HepG2 (cell line): ENCODE measurements at regions not wholly inside any gene's neighbourhood (a gene's known extent, or its start where the extent isn't known, plus 50 kb on each side); places are given as distances from the start of the nearest gene placed in this dataset.

Experiments
- ATAC-seq: fragments of 200-7000 bp; cut with Tn5 transposase; 3 replicates; pipeline ENCODE4 v1.9.1; 2020; ENCODE audit warnings: mild to moderate bottlenecking, moderate library complexity
- BruUV-seq: library from RNA; stranded (reverse); fragments of 400-500 nt; replicated peaks from 2 replicates; lab custom pipeline; 2021; lab: Mats Ljungman, UMichigan
- CTCF ChIA-PET: fragments of 300-600 bp; formaldehyde crosslinking; extraction: SDS; loops from one replicate; lab custom pipeline; 2021; ENCODE audit warnings: low total read pairs, inconsistent platforms, low intra/inter-chr PET ratio; lab: Yijun Ruan, JAX
- POLR2A ChIA-PET: fragments of 350-600 bp; sonication (Branson Sonifier 250); formaldehyde crosslinking; loops from one replicate; lab custom pipeline; 2020; ENCODE audit warnings: antibody characterized with exemption, inconsistent platforms; lab: Yijun Ruan, JAX
- DNase-seq: peaks from one replicate; pipeline ENCODE4 v3.0.0-alpha.2; 2015; ENCODE audit warnings: low spot score
- FAIRE-seq: peaks from 3 replicates; lab custom pipeline; 2011; peaks lifted over from hg19 to GRCh38; lab: Jason Lieb, UNC
- H2AFZ ChIP-seq: one replicate; pipeline ENCODE4 v1.6.1; 2011; ENCODE audit warnings: low read length, inconsistent platforms
- H3K27ac ChIP-seq: fragments of 300-600 bp; 3 replicates; pipeline ENCODE4 v1.8.0; 2011; ENCODE audit warnings: mixed run types, mild to moderate bottlenecking, mixed read lengths, low read length, inconsistent platforms; ENCODE audit not compliant: insufficient read depth; ENCODE audit errors: extremely low read length
- H3K27me3 ChIP-seq, 2 experiments: fragments of 200-600 bp in 1 of 2; 2 replicates in 1 of 2; 3 replicates in 1 of 2; pipeline versions ENCODE4 v1.6.0 to v1.8.0; 2011; ENCODE audit warnings: low read length in 2 of 2, mild to moderate bottlenecking in 2 of 2, moderate library complexity in 2 of 2, inconsistent platforms in 1 of 2; ENCODE audit not compliant: insufficient read depth in 2 of 2, control insufficient read depth in 1 of 2
- H3K36me3 ChIP-seq, 2 experiments: fragments of 200-600 bp in 1 of 2; replicated peaks in 1 of 2; 2 replicates in 1 of 2; 3 replicates in 1 of 2; pipeline versions ENCODE4 v1.5.1 to v1.8.0; 2011; ENCODE audit warnings: low read length in 2 of 2, inconsistent platforms in 1 of 2; ENCODE audit not compliant: insufficient read depth in 2 of 2, control insufficient read depth in 1 of 2
- H3K4me1 ChIP-seq: 2 replicates; pipeline ENCODE4 v1.5.1; 2012; ENCODE audit warnings: low read length, inconsistent platforms; ENCODE audit not compliant: insufficient read depth
- H3K4me2 ChIP-seq: 2 replicates; pipeline ENCODE4 v1.6.0; 2011; ENCODE audit warnings: low read depth, low read length, inconsistent platforms
- H3K4me3 ChIP-seq, 3 experiments: fragments of 200-600 bp in 1 of 3; sonication (generic), shearing (Covaris generic) in 1 of 3; replicated peaks in 1 of 3; 2 replicates each; pipeline ENCODE4 v1.5.1; 2011 to 2016; ENCODE audit warnings: low read length in 3 of 3, inconsistent platforms in 2 of 3, low read depth in 2 of 3, mild to moderate bottlenecking in 2 of 3, control low read depth in 1 of 3, mixed read lengths in 1 of 3; ENCODE audit not compliant: insufficient read depth in 1 of 3
- H3K79me2 ChIP-seq: one replicate; pipeline ENCODE4 v1.6.1; 2011; ENCODE audit warnings: low read length, inconsistent platforms; ENCODE audit not compliant: insufficient read depth
- H3K9ac ChIP-seq: 2 replicates; pipeline ENCODE4 v1.6.0; 2011; ENCODE audit warnings: mild to moderate bottlenecking, low read depth, low read length, inconsistent platforms; ENCODE audit not compliant: insufficient read depth
- H3K9me3 ChIP-seq: 2 replicates; pipeline ENCODE4 v1.5.1; 2012; ENCODE audit warnings: mild to moderate bottlenecking, low read length
- H4K20me1 ChIP-seq: 2 replicates; pipeline ENCODE4 v1.6.0; 2011; ENCODE audit warnings: inconsistent platforms, mild to moderate bottlenecking, low read length, moderate library complexity; ENCODE audit not compliant: insufficient read depth
- AFF4 ChIP-seq: sonication (generic); formaldehyde crosslinking; IDR thresholded peaks from 2 replicates; pipeline ENCODE4 v1.4.0; 2020; ENCODE audit warnings: missing genetic modification reagents
- AGO2 ChIP-seq: fragments of 200-400 bp; formaldehyde crosslinking; optimal IDR thresholded peaks from 2 replicates; pipeline ENCODE3; 2017; ENCODE audit warnings: mild to moderate bottlenecking, low read depth, low read length, moderate library complexity
- ARID5B ChIP-seq: IDR thresholded peaks from 2 replicates; pipeline ENCODE4 v1.4.0; 2020; ENCODE audit warnings: mild to moderate bottlenecking, missing genetic modification reagents
- ARNT2 ChIP-seq: sonication (generic); formaldehyde crosslinking; IDR thresholded peaks from 2 replicates; pipeline ENCODE4 v1.8.0; 2022; ENCODE audit warnings: mild to moderate bottlenecking, low read depth, missing genetic modification reagents, moderate library complexity
- KLF12 ChIP-seq: sonication (generic); formaldehyde crosslinking; IDR thresholded peaks from 2 replicates; pipeline ENCODE4 v1.4.0; 2020; ENCODE audit warnings: missing genetic modification reagents, borderline replicate concordance
- U2AF1 ChIP-seq: fragments of 200-400 bp; formaldehyde crosslinking; optimal IDR thresholded peaks from 2 replicates; pipeline ENCODE3; 2017; ENCODE audit warnings: mild to moderate bottlenecking, low read depth, low read length
- YEATS2 ChIP-seq: sonication (generic); formaldehyde crosslinking; IDR thresholded peaks from 2 replicates; pipeline ENCODE4 v1.4.0; 2020; ENCODE audit warnings: missing genetic modification reagents, borderline replicate concordance
- ZNF354B ChIP-seq: sonication (generic); formaldehyde crosslinking; IDR thresholded peaks from 2 replicates; pipeline ENCODE4 v1.8.0; 2022; ENCODE audit warnings: mild to moderate bottlenecking, missing genetic modification reagents
- ZNF629 ChIP-seq: sonication (generic); formaldehyde crosslinking; conservative IDR thresholded peaks from 2 replicates; pipeline ENCODE4 v1.5.0; 2020; ENCODE audit warnings: missing genetic modification reagents
- in situ Hi-C: cut with HindIII; loops from 2 replicates; pipeline ENCODE4 v1.10.0; 2017; ENCODE audit warnings: low pct_unique_long_range_greater_than_20kb; ENCODE audit not compliant: extremely low pct_ligation_motif_present
- intact Hi-C: fragments of 100-400 bp; cut with micrococcal nuclease; formaldehyde crosslinking; loops from one replicate; pipeline ENCODE4 v1.10.0; 2022; ENCODE audit not compliant: unreplicated experiment
- TF ChIP-seq, protein P1 (sequence below): sonication (generic); formaldehyde crosslinking; IDR thresholded peaks from 2 replicates; pipeline ENCODE4 v1.5.0; 2020; ENCODE audit warnings: mild to moderate bottlenecking, missing genetic modification reagents
- TF ChIP-seq, protein P2 (sequence below): sonication (generic); formaldehyde crosslinking; IDR thresholded peaks from 2 replicates; pipeline ENCODE4 v1.9.0; 2022; ENCODE audit warnings: missing genetic modification reagents, mild to moderate bottlenecking, borderline replicate concordance

DNA sequence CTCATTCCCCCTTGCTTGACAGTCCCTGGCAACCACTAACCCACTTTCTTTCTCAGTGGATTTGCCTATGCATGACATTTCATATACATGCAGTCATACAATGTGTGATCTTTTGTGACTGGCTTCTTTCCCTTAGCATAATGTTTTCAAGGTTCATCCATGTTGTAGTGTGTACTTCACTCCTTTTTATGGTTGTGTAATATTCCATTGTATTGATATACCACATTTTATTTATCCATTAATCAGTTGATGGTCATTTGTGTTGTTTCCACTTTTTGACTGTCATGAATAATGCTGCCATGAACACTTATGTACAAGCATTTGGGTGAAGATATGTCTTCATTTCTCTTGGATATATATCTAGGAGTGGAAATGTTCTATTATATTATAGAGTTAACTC, 127.7 kb upstream of the GRIK3 start:
- no peak for ATAC-seq
- FAIRE-seq, result no peak
- DNase-seq, result no peak
- Histone ChIP-seq H3K4me3 (no peak overlapping the region), H4K20me1 (no peaks in the 10 kb centered on the region), H3K9me3 (no peaks in the 10 kb centered on the region), H3K79me2 (no peaks in the 10 kb centered on the region), H3K9ac (no peak overlapping the region), H2AFZ (no peak overlapping the region), H3K4me2 (no peak overlapping the region), H3K4me1 (no peaks in the 10 kb centered on the region), H3K27ac (no peak overlapping the region), H3K27me3 (no peaks in the 10 kb centered on the region), H3K36me3 (no peaks in the 10 kb centered on the region)
- intact Hi-C loops (no loop called here), in situ Hi-C loops (no loop called here)
- ChIA-PET CTCF (no interaction called here), POLR2A (no interaction called here)
- BruUV-seq, result no TSS peak
- TF ChIP-seq, protein P1, sequence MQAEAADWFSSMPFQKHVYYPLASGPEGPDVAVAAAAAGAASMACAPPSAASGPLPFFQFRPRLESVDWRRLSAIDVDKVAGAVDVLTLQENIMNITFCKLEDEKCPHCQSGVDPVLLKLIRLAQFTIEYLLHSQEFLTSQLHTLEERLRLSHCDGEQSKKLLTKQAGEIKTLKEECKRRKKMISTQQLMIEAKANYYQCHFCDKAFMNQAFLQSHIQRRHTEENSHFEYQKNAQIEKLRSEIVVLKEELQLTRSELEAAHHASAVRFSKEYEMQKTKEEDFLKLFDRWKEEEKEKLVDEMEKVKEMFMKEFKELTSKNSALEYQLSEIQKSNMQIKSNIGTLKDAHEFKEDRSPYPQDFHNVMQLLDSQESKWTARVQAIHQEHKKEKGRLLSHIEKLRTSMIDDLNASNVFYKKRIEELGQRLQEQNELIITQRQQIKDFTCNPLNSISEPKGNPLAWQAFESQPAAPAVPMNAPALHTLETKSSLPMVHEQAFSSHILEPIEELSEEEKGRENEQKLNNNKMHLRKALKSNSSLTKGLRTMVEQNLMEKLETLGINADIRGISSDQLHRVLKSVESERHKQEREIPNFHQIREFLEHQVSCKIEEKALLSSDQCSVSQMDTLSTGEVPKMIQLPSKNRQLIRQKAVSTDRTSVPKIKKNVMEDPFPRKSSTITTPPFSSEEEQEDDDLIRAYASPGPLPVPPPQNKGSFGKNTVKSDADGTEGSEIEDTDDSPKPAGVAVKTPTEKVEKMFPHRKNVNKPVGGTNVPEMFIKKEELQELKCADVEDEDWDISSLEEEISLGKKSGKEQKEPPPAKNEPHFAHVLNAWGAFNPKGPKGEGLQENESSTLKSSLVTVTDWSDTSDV (CRISPR knock-in tag), result no peak
- TF ChIP-seq KLF12 (CRISPR knock-in tag) (no peak), ZNF354B (CRISPR knock-in tag) (no peak), U2AF1 (no peak), AFF4 (no peak), YEATS2 (no peak), ZNF629 (CRISPR knock-in tag) (no peak), AGO2 (no peak), ARNT2 (CRISPR knock-in tag) (no peak), ARID5B (no peak)
- TF ChIP-seq, protein P2, sequence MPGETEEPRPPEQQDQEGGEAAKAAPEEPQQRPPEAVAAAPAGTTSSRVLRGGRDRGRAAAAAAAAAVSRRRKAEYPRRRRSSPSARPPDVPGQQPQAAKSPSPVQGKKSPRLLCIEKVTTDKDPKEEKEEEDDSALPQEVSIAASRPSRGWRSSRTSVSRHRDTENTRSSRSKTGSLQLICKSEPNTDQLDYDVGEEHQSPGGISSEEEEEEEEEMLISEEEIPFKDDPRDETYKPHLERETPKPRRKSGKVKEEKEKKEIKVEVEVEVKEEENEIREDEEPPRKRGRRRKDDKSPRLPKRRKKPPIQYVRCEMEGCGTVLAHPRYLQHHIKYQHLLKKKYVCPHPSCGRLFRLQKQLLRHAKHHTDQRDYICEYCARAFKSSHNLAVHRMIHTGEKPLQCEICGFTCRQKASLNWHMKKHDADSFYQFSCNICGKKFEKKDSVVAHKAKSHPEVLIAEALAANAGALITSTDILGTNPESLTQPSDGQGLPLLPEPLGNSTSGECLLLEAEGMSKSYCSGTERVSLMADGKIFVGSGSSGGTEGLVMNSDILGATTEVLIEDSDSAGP (CRISPR knock-in tag), result no peak
